22Rv1 (cell line): ENCODE measurements at regions not wholly inside any gene's neighbourhood (a gene's known extent, or its start where the extent isn't known, plus 50 kb on each side); places are given as distances from the start of the nearest gene placed in this dataset.

Experiments used
- ZFX ChIP-seq: fragments of 450-650 bp; IDR thresholded peaks from 2 replicates; pipeline ENCODE4 v1.6.1; 2017; ENCODE audit warnings: antibody characterized with exemption, borderline replicate concordance
- TF ChIP-seq, protein P1 (sequence below): fragments of 450-650 bp; IDR thresholded peaks from 2 replicates; pipeline ENCODE4 v1.5.1; 2017; ENCODE audit warnings: mild to moderate bottlenecking

DNA sequence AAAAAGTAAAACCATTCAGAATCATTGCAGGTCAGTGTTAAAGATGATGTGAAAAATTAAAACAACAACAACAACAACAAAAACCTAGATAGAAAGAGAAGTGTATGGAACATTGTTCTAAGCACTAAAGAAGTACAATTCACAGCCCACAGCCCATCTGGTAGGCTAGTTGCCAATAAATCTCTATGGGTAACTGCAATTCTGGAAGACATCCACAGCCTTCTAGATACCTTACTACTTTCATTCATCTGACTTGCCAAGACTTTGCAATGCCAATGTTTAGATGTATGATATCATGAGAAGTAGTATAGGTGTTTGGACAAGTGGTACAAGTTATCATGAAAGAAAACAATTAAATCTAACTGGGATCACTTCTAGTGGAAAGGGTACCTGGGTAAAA lies 198.6 kb downstream of the VGLL3 start:
- TF ChIP-seq, protein P1, sequence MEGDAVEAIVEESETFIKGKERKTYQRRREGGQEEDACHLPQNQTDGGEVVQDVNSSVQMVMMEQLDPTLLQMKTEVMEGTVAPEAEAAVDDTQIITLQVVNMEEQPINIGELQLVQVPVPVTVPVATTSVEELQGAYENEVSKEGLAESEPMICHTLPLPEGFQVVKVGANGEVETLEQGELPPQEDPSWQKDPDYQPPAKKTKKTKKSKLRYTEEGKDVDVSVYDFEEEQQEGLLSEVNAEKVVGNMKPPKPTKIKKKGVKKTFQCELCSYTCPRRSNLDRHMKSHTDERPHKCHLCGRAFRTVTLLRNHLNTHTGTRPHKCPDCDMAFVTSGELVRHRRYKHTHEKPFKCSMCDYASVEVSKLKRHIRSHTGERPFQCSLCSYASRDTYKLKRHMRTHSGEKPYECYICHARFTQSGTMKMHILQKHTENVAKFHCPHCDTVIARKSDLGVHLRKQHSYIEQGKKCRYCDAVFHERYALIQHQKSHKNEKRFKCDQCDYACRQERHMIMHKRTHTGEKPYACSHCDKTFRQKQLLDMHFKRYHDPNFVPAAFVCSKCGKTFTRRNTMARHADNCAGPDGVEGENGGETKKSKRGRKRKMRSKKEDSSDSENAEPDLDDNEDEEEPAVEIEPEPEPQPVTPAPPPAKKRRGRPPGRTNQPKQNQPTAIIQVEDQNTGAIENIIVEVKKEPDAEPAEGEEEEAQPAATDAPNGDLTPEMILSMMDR = no peak
- no peak for TF ChIP-seq ZFX
